ENCODE measurements at regions not wholly inside any gene's neighbourhood (a gene's known extent, or its start where the extent isn't known, plus 50 kb on each side); places are given as distances from the start of the nearest gene placed in this dataset.

DNA sequence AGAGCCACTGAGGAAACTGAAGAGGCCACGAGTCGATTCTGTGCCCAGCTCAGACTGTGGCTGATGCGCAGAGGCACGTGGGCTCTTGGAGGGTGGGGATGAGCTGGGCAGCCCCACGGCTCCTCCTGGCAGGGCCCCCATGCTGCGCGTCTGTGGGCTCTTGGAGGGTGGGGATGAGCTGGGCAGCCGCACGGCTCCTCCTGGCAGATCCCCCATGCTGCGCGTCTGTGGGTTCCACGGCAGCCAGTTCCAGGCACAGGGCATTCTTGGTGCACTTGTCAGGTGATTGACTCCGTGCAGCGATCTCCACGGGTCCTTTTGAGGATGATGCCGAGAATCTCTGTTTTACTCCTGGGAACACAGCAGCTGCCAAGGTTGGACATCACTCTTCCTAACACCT is 138.1 kb upstream of the ZNF236 start:
- DNase-seq (ENCODE audit: low spot score) = no peak

DNA sequence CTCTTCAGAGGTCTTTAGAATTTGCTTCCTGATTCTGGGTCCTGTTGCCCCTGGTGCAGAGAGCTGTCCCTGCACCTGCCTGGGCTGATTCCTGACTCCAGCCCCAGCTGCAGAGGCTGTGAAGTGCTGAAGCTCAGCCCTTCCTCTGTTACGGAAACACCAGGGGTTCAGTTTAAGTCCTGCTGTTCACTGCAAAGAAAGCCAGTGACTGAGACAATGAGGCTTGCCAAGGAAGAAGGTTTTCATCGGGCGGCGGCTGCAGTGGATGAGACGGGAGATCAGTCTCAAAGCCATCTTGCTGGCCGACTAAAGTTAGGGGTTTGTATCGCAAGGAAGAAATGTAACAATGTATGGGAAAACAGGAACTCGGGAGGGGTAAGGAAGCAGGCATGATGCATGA is 142.4 kb upstream of the ZNF236 start:
- DNase-seq (ENCODE audit: low spot score) = no peak

DNA sequence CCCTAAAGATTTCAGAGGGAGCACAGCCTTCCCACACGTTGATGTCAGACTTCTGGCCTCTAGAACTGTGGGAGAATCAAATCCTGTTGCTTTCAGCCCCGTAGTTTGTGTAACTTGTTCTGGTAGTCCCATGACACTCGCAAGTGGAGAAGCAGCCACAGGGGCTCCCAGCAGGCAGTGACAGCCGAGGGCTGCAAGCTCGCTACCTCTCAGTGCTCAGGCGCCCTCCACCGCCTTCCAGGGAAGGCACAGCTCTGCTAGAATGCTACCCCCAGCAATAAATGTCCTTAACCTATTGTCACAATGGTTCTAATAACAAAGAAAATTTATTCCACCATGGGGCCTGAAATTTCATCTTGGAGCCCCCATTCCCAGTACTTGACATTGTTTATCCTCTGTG is 143.1 kb upstream of the ZNF236 start:
- no peak for DNase-seq (ENCODE audit: low spot score)

DNA sequence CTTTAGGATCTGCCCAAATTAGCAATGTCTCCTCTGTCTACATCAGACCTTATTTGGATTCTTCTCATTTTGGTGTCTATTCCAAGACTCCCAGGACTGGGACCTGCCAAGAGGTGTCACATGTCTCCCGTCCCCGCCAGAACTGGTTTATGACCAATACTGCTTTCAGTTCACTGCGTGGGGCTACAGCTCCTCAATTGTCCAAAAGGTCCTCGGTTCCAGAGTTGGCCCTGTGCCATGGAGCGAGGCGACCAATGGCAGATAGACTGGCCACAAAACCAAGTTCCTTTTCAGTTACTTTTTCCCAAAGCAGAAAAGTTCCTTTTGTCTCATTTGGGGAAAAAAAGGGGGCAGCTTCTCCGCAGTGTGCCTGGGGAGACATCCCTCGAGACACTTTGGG is 144.1 kb upstream of the ZNF236 start:
- no peak for DNase-seq (ENCODE audit: low spot score)

DNA sequence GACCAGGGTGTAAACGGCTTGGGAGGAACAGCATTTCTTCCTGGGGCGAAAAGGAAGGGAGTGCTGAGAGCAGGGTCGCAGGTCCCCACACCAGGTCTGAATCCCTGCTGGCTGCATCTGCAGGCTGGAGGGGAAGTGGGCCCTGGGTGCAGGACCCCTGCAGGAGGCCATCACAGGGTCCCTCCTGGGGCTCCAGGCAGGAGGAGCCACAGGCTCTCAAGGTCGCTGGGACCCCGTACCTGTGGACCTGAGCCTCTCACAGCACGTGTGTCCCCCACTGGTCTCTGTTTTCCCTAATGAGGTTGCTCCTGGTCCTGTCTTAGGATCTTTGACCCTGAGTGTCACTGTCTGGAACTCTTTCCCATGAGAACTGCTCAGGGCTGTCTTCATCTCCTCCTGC is 147.8 kb upstream of the ZNF236 start:
- no peak for DNase-seq (ENCODE audit: low spot score)

DNA sequence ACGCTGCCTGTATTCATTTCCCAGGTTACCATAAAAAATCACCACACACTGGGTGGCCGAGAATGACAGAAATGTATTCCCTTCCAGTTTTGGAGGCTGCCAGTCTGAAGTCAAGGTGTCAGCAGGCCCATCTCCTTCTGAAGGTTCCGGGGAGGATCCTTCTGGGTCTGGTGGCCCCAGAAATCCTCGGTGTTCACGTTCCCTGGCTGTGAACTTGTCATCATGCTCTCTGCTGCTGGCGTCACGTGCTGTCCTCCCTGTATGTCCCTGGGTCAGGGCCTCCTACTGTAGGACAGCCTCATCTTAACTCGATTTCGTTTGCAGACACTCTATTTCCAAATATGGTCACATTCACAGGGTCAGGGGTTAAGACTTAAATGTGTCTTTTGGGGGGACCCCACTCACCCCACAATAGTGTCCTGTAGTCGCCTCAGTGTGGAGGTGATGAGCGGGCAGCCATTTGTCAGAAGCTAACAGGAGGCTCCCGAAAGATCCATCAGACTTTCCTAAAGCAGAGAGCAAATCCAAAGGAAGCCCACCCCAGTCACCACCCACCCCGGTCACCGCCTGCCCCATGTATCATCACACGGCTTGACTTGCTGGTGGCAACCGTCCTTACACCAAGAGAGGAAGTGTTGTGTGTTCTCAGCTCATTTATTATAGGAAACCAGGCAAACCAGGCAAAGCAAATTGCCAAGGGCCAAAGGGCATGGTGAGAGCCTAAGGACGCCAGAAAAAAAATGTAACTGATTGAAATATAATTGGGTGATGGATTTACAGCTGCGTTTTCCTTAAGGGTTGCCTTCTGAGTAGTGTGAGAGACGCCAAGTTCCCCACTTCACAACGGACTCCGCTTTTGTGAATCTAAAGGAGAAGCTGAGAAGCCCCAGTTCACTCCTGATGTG is 148.8 kb upstream of the ZNF236 start:
- DNase-seq (ENCODE audit: low spot score) = no peak

DNA sequence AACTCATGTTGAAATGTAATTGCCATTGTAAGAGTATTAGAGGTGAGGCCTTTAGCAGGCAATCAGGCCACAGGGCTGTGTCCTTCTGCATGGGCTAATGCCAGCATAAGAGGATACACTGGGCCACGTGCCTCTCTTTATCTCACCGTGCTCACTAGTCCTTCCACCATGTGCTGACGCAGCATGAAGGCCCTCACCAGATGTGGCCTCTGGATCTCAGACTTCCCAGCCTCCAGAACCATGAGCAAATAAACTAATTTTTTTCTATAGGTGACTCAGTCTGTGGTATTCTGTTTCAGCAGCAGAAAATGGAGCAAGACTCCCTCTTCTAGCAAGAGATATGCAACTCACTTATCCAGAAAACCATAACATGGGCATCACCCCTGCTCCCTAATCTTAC is 149.7 kb upstream of the ZNF236 start:
- no peak for DNase-seq (ENCODE audit: low spot score)

DNA sequence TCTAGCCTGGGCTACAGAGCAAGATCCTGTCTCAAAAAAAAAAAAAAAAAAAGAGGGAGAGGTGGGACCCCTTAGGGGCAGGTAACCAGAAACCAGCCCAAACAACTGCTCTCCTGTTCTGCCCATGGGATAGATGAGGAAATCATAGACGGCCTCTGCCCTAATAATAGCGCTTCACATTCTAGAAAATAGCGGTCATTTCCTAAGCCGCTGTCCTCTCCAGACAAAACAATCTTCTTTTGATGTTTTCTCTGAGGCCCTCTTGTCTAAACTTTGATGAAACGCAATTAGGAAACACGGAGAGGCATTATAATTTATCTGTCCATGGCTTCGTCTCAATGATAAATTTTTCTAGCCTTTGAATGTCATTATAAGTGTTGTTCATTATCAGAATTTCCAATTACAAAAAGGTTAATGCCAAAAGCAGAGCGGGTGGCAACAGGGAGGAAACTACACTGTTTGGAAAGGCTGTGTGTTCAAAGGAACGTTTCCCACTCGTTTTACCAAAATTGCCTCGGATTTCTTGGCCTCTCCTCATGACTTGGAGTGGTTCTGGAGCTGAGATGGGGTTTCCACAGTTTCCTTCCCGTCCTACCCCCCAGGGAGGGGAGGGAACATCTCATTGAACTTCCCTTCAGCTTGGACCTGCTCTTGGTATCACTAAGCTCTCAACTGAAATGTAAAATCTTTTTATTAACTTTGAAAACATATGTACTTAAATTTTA is 151.6 kb upstream of the ZNF236 start:
- no peak for DNase-seq (ENCODE audit: low spot score)

DNA sequence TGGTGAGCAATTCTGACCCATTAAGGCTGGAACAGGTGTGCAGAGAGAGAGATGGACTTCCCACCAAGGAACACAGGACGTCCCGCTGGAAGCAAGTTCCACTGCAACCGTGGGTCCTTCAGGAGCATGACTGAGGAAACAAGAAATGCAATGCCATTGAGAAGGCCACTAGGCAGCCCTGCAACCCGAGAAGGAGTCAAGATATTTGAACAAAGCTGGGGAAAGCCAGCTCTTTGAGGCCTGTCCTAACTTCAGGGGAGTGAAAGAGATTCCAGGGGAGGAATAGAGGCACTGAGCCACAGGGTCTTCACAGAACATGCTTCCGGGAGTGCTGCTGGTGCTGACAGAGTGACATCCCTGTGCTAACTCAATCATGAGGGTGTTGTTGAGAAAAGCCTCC is 153.8 kb upstream of the ZNF236 start:
- no peak for DNase-seq (ENCODE audit: low spot score)

DNA sequence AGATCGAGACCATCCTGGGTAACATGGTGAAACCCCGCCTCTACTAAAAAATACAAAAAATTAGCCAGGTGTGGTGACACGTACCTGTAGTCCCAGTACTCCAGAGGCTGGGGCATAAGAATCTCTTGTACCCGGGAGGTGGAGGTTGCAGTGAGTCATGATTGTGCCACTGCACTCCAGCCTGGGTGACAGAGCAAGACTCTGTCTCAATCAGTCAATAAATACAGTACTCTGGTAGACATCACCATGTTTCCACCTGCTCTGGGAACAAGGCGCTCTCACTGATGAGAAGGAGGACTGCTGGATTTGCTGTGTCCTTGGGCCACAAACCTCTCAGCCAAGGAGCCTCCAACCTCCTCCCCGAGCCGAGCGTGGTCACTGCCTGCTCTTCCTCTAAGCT is 154.2 kb upstream of the ZNF236 start:
- no peak for DNase-seq (ENCODE audit: low spot score)

DNA sequence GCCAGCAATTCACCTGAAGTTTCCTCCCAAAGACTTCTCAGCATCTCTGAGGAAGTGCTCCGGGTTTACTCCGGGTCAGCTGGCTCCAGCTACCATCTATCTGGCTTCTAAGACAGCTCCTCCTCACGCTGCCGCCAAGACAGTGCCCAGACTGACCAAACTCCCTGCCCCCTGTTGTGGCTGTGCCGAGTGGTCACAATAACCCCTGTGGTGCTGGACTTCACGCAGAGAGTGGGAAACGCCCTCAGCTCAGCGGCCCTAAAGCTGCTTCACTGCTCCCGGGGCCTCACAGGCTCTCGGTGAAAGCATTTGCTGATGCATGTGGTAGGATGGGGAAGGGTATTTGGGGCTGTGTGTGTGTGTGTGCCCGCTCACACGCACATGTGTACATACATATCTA is 154.8 kb upstream of the ZNF236 start:
- DNase-seq (ENCODE audit: low spot score) = no peak

DNA sequence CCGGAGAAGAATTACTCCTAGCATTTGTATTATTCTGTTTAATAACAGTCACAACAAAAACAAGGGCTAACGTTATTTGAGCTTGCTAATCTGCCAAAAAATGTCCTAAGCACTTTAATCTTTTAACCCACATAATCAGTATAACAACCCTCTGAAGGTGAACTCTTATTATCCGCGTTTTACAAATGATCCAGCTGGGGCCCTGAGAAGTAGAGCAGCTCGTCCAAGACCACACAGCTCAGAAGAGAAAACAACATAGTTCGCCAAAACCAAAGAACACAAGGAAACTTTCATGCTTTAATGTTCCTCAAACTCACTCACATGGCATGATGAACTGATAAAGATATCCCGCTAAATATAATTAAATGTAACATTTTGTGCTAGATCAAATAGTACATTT is 159.7 kb upstream of the ZNF236 start:
- no peak for DNase-seq (ENCODE audit: low spot score)

DNA sequence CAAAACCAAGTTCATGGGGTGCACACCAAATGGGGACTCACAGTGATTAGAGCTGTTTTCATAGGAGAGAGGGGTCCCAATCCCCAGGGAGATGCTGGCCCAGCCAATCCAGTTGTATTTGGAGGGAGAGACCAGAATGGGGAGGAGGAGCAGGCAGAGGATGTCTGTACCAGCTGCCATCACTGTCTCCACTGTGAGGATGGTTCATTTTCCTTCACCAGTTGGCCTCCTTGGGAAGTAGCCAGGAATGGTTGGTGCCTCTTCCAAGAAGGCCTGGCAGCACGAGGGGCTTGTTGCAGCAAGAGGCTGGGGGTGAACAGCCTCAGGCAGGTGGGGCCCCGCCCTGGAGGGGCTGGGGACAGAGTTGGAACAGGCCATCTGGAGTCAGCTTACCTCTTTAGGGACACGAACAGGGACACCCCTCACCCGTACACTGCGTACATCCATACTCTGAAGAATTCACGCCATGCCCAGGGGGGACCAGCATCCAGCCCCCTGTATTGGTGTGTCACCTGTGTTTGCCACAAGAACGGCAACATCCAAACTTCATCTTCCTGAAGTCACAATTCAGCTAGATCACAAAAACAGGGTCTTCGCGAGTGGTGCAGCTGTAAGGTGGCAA is 161.7 kb upstream of the ZNF236 start:
- no peak for DNase-seq (ENCODE audit: low spot score)

DNA sequence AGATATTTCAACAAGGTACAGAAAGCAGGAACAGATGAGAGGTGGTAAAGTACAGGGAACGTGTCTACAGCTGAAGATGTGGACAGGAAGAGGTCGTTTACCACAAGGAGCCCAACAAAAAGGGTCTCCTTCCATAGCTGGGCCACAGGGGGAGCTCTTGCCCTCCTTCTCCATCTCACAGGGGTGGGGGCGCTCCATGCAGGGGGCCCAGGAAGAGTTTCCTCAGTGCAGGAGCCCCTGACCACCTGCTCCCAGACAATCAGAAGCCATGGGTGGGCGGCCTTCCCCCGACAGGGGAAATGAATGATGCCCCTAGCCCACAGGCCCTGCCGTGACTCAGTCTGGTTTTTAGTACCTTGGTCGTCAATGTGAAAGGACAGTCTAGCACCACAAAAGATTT is 163.6 kb upstream of the ZNF516 start:
- no peak for DNase-seq (ENCODE audit: low spot score)

DNA sequence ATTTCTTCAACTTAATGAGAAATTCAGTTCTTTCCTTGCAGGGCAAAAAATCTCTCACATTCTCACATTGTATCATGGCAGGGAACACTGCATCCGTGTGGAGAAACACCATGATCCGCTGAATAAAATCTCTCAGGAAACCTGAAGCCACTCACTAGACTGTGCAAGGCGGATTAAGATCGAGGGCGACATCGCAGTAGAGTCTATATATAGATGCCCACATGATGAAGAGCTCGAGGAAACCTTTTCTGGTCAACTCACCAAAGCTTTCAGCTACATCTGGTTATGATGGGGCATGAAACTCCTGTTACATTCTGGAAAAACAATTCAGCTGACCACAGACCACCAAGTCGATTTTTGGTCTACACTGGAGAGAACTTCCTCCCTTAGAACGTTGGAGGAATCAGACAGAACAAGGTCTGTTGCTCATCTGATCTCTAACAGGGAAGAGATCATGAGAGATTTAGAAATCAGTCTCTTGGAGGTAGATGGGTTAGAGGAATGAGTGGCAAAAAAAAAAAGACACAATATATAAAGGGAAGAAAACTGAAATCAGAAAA is 162.9 kb upstream of the ZNF516 start:
- no peak for DNase-seq (ENCODE audit: low spot score)

DNA sequence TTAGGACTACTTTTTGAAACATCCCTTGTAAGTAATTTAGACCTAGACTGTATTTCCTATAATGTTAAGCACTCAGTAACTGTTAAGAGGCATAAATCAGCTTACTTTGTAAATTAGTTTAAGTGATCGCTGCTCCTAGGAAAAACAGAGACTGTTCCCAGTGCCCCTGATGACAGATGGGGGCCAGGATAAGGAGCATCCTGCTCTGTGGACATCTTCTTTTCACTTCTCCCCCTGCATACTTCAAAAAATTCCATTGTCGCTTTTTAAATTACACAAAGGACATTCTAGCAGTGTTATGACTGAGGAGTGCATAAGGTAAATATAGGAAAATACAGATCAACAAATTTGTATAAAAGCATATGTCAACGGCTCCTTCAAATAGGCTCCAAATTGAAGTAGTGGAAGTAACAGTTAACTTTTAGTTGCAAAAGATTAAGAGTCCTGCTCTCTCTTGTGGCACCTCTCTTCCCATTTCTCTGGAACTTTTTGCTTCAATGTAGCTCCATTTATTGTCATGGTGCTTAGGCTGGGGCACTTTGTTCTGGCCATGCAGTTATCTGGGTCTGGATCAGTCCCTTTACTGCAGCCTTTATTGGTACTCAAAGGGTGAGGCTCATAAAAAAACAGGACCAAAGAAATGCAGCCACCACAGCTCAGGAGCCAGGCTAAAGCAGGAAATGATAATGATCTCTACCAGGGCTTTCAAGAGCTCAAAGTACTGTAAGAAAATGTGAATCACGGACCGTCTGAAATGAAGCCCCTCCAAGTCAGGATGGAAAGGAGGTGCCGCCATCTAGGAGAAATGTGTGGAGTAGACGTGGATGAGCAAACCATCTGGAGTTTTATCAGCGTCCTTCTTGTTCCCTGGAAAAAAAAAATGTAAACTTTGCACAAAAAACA is 162.1 kb upstream of the ZNF516 start:
- no peak for DNase-seq (ENCODE audit: low spot score)

DNA sequence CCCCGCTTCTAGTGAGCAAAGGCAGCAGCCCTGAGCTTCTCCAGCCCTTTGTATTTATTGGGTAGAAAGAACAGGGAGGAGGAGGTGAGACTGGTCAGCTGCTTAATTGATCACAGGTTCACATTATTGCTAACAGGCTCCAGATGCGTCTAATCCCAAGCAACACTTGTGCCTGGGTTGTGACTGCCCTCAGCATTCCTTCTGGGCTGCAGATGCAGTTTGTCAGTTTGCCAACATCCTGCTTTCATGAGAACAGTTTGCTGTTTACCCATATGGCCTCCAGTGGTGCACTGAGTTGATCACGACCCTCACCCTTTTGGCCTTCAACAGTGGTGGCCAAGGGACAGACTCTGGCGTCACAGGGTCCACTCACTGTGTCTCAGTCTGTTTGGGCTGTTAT is 159.5 kb upstream of the ZNF516 start:
- no peak for DNase-seq (ENCODE audit: low spot score)

DNA sequence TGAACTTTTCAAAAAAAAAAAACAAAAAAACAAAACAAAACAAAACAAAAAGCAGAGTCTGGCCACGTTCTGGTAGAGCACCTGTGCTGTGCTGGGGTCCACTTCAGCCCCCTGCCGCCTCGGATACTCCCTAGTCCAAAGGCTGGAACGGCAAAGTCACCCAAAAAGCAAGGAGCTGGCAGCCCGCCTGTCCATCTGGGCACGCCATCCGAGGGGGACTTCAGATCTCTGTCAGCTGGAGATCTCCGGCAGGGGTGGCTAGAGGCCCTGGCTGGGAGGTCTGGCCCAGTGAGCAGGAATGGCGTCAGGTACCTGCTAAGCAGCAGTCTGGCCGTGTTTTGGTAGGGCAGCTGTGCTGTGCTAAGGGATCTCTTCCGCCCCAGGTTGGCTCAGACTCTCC is 152.3 kb upstream of the ZNF516 start:
- DNase-seq (ENCODE audit: low spot score) = no peak

DNA sequence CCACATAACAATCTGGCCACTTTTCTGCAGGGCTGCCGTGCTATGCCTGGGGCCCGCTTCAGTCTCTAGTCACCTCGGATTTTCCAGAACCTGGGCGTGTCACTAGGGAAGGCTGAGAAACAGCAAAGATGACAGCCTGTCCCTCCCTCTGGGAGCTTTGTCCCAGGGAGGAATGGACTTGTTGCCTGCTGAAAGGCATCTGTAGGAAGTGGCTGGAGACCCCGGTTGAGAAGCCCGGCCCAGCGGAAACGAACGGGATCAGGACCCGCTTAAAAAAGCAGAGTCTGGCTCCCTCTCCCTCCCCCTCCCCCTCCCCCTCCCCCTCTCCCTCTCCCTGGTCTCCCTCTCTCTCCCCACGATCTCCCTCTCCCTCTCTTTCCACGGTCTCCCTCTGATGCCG is 149.5 kb upstream of the ZNF516 start:
- DNase-seq (ENCODE audit: low spot score) = no peak

DNA sequence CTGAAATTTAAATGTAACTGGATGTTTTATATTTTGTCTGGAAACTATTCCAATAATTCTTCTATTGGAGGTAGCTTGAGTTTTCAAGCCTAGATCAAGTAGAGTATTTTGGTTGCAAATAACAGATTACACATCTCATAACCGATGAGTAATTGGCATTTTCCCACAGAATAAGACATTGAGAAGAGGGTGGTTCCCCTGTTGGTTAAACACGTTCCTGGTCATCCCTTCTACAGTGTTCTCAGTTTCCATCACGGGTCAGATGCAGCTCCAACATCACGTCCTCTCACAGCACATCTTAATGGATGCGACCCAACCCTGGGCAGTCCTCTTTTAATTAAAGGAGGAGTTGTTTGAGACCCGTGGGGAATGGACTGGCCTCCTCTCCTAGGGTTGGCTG is 149.0 kb upstream of the ZNF516 start:
- no peak for DNase-seq (ENCODE audit: low spot score)

DNA sequence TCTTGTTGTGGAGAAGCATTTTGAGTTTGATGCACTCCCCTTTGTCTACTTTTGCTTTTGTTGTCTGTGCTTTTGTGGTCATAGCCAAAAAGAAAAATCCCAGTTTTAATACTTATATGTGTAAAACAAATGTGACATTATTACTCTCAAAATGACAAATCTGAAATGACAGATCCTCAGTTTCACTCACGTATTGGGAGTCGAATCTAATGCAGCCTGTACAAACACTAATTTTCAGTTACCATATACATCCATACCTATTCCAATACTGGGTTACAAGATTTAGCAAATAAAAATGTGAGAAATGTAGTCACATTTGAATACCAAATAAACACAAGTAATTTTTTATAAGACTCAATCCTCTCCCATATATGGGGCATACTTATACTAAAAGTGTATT is 148.2 kb upstream of the ZNF516 start:
- no peak for DNase-seq (ENCODE audit: low spot score)

DNA sequence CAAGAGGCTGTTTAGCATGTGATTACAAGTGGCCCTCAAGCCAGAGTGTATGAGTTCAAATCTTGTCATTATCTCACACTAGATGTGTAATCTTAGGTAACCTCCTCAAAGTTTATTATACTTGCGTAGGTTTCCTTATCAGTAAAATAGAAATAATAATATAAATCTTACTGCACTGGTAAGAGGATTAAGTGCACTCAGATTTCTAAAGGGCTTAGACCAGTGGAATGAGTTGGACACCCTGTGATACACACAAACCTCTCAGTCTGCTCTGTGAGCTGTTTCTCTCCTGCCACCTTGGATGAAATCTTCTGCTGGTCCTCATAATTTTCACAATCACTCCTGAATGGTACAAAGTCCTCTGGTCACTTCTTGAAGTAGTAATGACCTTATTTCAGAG is 145.4 kb upstream of the ZNF516 start:
- DNase-seq (ENCODE audit: low spot score) = no peak
